Left ventricle myocardium inferior (tissue), 1 donor: ENCODE measurements at regions not wholly inside any gene's neighbourhood (a gene's known extent, or its start where the extent isn't known, plus 50 kb on each side); places are given as distances from the start of the nearest gene placed in this dataset.

ENCODE experiments used
- DNase-seq: peaks from one replicate; pipeline ENCODE4 v3.0.0-alpha.2; 2020
- H3K27ac ChIP-seq: fragments of 200-600 bp; replicated peaks from 2 replicates; pipeline ENCODE4 v1.8.0; 2021
- H3K27me3 ChIP-seq: fragments of 200-600 bp; 2 replicates; pipeline ENCODE4 v1.8.0; 2021; ENCODE audit warnings: low read depth
- H3K36me3 ChIP-seq: fragments of 200-600 bp; 2 replicates; pipeline ENCODE4 v1.8.0; 2021
- H3K4me1 ChIP-seq: fragments of 200-600 bp; 2 replicates; pipeline ENCODE4 v1.8.0; 2021
- H3K4me3 ChIP-seq: fragments of 200-600 bp; 2 replicates; pipeline ENCODE4 v1.8.0; 2021; ENCODE audit warnings: mild to moderate bottlenecking, moderate library complexity
- H3K9me3 ChIP-seq: fragments of 200-600 bp; replicated peaks from 2 replicates; pipeline ENCODE4 v1.8.0; 2021
- intact Hi-C: fragments of 100-400 bp; cut with micrococcal nuclease; formaldehyde crosslinking; loops from one replicate; pipeline ENCODE4 v1.11.0; 2022
- TF ChIP-seq, protein P1 (sequence below): fragments of 200-600 bp; IDR thresholded peaks from 2 replicates; pipeline ENCODE4 v1.8.0; 2021; ENCODE audit warnings: antibody characterized with exemption, mild to moderate bottlenecking, borderline replicate concordance
- donor health status: DM: no; HTN: yes; CAD: no; lungs with severe emphysema.

DNA sequence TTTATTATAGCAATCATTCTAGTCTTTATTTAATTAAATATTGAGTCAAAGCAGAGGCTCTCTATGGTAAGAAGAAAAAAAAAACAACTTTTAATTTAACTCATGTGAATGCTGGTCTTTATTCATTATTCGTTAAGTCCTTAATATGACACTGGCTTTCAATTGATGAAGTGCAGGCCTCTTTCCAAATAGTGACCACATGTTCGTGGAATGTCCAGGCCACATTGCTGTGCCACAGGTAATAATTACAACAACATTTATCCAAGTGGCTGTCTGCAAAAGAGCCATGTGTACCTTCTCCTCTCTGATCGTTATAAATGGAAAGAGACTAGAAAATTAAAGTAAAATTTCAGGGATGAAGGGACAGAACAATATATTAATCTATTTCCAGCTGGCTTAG, 220.1 kb upstream of the PABPC4L start:
- H3K4me3 ChIP-seq = no peak overlapping the region
- H3K27me3 ChIP-seq = no peaks in the 10 kb centered on the region
- H3K9me3 ChIP-seq = no peaks in the 10 kb centered on the region
- H3K27ac ChIP-seq = no peak overlapping the region
- no peaks in the 10 kb centered on the region for H3K36me3 ChIP-seq
- TF ChIP-seq, protein P1, sequence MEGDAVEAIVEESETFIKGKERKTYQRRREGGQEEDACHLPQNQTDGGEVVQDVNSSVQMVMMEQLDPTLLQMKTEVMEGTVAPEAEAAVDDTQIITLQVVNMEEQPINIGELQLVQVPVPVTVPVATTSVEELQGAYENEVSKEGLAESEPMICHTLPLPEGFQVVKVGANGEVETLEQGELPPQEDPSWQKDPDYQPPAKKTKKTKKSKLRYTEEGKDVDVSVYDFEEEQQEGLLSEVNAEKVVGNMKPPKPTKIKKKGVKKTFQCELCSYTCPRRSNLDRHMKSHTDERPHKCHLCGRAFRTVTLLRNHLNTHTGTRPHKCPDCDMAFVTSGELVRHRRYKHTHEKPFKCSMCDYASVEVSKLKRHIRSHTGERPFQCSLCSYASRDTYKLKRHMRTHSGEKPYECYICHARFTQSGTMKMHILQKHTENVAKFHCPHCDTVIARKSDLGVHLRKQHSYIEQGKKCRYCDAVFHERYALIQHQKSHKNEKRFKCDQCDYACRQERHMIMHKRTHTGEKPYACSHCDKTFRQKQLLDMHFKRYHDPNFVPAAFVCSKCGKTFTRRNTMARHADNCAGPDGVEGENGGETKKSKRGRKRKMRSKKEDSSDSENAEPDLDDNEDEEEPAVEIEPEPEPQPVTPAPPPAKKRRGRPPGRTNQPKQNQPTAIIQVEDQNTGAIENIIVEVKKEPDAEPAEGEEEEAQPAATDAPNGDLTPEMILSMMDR = no peak
- no peak for DNase-seq
- no peaks in the 10 kb centered on the region for H3K4me1 ChIP-seq
- intact Hi-C loops = no loop called here

DNA sequence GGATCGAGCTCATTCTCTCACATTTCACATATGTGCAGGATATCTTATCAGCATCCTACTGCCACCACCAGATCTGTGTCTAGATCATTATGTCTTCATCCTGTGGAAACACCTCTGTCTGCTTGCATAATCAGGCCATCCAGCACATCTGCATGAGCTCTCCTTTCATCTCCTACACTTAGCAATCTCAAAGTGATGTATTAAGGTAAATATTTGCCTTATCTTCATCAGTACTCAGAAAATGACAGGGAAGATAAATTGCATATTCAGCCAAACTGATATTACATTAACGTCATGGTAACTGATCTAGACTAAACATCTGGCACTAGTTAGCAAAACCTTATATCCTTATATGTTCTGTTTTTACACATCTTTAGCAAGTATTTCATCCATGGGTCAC, 207.3 kb upstream of the PABPC4L start:
- H3K27me3 ChIP-seq = no peaks in the 10 kb centered on the region
- H3K4me1 ChIP-seq = no peaks in the 10 kb centered on the region
- H3K9me3 ChIP-seq = no peaks in the 10 kb centered on the region
- H3K4me3 ChIP-seq = no peak overlapping the region
- DNase-seq = no peak
- H3K36me3 ChIP-seq = no peaks in the 10 kb centered on the region
- intact Hi-C loops = no loop called here
- TF ChIP-seq, protein P1 = no peak
- no peak overlapping the region for H3K27ac ChIP-seq

DNA sequence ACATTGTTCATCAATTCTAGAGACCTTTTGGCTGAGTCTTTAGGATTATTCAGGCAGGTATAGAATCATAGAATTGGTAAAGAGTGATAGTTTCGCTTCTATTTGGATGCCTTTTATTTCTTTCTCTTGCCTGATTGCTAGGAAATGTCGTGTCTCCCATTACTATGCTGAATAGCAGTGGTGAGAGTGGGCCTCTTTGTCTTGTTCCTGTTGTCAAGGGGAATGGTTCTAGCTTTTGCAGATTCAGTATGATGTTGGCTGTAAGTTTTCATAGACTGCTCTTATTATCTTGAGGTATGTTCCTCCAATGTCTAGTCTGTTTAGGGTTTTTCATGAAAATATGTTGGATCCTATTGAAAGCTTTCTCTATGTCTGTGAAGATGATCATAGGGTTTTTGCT, 200.2 kb upstream of the PABPC4L start:
- no peak for DNase-seq
- TF ChIP-seq, protein P1 = no peak
- Histone ChIP-seq H3K9me3 (peaks cover 52% of the 10 kb centered on the region), H3K27me3 (no peaks in the 10 kb centered on the region), H3K27ac (no peak overlapping the region), H3K36me3 (no peaks in the 10 kb centered on the region), H3K4me3 (no peak overlapping the region), H3K4me1 (no peaks in the 10 kb centered on the region)
- intact Hi-C loops = no loop called here

DNA sequence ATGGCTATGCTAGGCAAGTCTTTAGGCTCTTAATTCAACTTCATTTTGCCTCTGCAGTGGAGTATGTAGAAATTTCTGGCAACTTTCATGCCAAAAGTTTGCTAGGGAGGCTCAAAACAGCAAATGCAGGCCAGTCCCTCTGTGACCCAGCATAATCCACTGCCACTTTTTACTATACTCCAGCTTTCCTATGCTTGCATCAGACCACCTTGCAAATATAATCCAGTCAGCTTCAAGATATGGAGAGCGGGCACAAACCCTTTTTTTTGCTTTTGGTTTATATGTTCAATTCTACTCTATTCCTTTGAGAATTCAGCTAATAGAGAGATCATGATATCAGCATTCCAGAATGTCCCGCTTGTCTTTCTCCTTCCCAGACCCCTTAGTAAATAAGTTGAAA, 192.0 kb upstream of the PABPC4L start:
- intact Hi-C loops = no loop called here
- H3K4me3 ChIP-seq = no peak overlapping the region
- DNase-seq = no peak
- peaks cover 39% of the 10 kb centered on the region for H3K9me3 ChIP-seq
- no peaks in the 10 kb centered on the region for H3K36me3 ChIP-seq
- H3K4me1 ChIP-seq = no peaks in the 10 kb centered on the region
- no peak overlapping the region for H3K27ac ChIP-seq
- TF ChIP-seq, protein P1 = no peak
- no peaks in the 10 kb centered on the region for H3K27me3 ChIP-seq

DNA sequence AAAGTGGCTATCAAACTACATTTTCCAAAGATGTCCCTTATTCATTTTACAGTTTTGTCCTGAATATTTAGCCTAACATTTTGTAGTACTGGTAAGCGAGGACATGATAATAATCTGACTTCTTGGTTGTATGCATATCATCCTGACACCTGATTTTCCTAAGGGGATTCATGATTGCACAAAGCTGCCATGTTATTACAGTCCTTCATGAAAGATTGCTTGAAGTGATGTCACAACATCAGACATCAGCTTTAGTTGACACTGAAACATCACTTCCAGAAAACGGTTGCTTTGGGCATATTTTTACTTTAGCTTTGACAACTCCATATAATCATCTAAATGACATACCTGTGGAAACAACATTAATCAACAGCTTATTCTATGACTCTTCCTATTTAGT, 188.7 kb upstream of the PABPC4L start:
- Histone ChIP-seq H3K27ac (no peak overlapping the region), H3K4me3 (no peak overlapping the region), H3K4me1 (no peaks in the 10 kb centered on the region), H3K27me3 (no peaks in the 10 kb centered on the region), H3K9me3 (peaks cover 6% of the 10 kb centered on the region), H3K36me3 (no peaks in the 10 kb centered on the region)
- intact Hi-C loops = no loop called here
- no peak for DNase-seq
- TF ChIP-seq, protein P1 = no peak

DNA sequence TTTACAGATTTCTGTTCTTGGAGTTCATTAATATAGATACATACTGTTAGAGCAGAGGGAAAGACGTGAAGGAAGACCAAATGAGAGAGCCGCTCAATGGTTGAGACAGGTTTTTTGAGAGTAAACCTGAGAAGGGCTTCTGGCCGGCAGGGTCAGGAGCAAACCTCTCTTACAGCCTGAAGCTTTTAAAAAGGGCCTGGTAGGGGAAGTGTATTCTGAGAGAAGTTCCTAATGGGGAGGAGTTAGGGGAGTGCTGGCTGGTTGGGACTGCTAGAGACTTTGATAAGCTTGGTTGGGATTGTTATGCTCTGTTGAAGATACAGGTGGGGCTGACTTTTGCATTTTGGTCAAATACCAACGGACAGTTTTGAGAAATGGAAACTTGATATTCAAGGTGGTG, 186.8 kb upstream of the PABPC4L start:
- Histone ChIP-seq H3K4me1 (no peaks in the 10 kb centered on the region), H3K9me3 (no peaks in the 10 kb centered on the region), H3K36me3 (no peaks in the 10 kb centered on the region), H3K4me3 (no peak overlapping the region), H3K27me3 (no peaks in the 10 kb centered on the region), H3K27ac (no peak overlapping the region)
- TF ChIP-seq, protein P1 = no peak
- DNase-seq = no peak
- intact Hi-C loops = no loop called here
